ENCODE measurements at regions not wholly inside any gene's neighbourhood (a gene's known extent, or its start where the extent isn't known, plus 50 kb on each side); places are given as distances from the start of the nearest gene placed in this dataset.

DNA sequence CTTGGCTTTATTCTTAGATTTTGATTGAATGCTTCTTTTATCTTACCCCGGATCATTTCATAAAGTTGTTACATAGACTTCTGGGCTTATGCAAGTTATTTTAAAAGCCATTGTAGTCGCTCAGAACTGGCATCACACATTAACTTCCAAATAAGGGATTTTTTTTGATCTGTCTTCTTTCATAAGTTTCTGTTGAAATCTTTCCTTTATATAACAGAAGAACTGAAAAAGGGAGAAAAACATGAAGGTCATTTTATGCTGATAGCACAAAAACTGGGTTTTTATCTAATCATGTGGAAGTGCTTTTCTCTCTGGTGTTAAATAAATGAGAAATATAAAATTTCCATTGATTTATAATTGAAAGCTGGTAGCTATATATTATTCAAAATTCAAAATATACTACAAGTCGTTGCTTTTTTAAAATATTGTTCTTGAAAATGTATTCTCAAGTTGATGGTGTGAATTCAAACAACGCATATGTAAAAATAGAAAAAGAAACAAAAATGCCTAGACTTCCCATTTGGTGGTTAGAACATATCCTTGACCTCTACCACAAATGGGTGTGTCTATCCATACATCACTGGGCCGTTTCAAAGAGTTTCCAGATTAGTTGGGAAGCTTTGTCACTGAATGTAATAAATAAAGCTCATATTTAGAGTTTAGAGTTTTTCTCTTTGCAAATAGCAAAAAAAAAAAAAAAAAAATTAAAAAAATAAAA lies 258.3 kb upstream of the ZPLD1 start:
- H3K79me2 ChIP-seq (ENCODE audit: insufficient read depth, low read length), result no peaks in the 10 kb centered on the region
- no peak overlapping the region for H3K27ac ChIP-seq (ENCODE audit: low read length)
- H3K27me3 ChIP-seq (ENCODE audit: insufficient read depth, low read length, poor library complexity), result no peaks in the 10 kb centered on the region
- no peak for TF ChIP-seq EZH2 (IDR thresholded peaks at IDR 0.05; ENCODE audit: borderline replicate concordance, low read depth, low read length, severe bottlenecking)
- TF ChIP-seq, protein P1, sequence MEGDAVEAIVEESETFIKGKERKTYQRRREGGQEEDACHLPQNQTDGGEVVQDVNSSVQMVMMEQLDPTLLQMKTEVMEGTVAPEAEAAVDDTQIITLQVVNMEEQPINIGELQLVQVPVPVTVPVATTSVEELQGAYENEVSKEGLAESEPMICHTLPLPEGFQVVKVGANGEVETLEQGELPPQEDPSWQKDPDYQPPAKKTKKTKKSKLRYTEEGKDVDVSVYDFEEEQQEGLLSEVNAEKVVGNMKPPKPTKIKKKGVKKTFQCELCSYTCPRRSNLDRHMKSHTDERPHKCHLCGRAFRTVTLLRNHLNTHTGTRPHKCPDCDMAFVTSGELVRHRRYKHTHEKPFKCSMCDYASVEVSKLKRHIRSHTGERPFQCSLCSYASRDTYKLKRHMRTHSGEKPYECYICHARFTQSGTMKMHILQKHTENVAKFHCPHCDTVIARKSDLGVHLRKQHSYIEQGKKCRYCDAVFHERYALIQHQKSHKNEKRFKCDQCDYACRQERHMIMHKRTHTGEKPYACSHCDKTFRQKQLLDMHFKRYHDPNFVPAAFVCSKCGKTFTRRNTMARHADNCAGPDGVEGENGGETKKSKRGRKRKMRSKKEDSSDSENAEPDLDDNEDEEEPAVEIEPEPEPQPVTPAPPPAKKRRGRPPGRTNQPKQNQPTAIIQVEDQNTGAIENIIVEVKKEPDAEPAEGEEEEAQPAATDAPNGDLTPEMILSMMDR (IDR thresholded peaks at IDR 0.05; ENCODE audit: borderline replicate concordance, extremely low read depth, low read length, poor library complexity, severe bottlenecking), result no peak
- no peak for ATAC-seq (ENCODE audit: insufficient read depth, low read depth)
- no peaks in the 10 kb centered on the region for H4K20me1 ChIP-seq (ENCODE audit: insufficient read depth, low read length)
- H3K4me2 ChIP-seq (ENCODE audit: insufficient read depth, low read length), result no peak overlapping the region
- H3K9me3 ChIP-seq (ENCODE audit: insufficient read depth, low read length, severe bottlenecking), result no peaks in the 10 kb centered on the region
- H3K4me1 ChIP-seq (ENCODE audit: insufficient read depth, low read length), result no peaks in the 10 kb centered on the region
- H2AFZ ChIP-seq (ENCODE audit: low read depth, low read length), result no peak overlapping the region
- no peak for DNase-seq
- H3K9ac ChIP-seq (ENCODE audit: low read depth, low read length), result no peak overlapping the region
- no peaks in the 10 kb centered on the region for H3K36me3 ChIP-seq (ENCODE audit: insufficient read depth, low read length)
- H3K4me3 ChIP-seq (ENCODE audit: low read depth in 1 of 2, low read length in 2 of 2), result no peak overlapping the region

DNA sequence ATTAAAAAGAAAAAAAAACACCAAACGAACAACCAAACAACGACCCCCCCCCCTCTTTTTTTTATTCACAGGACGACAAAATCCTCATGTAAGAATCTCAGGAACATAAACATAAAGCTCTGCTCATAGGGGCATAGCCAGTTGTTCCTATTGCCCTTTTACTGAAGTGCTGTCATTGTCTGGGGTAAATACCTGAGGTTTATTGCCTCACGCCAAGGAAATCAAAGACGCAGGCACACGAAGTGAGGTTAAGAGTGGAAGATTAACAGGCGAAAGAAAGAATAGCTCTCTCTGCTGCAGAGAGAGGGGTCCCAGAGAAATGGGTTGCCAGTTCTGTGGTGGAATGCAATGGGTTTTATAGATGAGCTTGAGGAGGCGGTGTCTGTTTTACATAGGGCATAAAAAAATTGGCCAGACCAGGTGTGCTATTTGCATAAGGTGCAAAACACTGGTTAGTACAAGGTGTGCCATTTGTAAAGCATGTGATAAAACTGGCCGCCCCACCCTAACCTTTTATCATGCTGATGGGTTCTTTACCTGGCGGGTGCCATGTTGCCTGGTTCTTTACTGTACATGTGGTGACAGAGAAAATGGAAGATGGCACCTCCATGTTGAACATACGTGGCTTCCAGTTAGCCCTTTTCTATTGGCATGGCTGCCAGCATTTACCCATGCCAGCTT lies 257.6 kb upstream of the ZPLD1 start:
- H3K79me2 ChIP-seq (ENCODE audit: insufficient read depth, low read length), result no peaks in the 10 kb centered on the region
- DNase-seq (no peak), ATAC-seq (ENCODE audit: insufficient read depth, low read depth) (no peak)
- H3K4me3 ChIP-seq (ENCODE audit: low read depth in 1 of 2, low read length in 2 of 2), result no peak overlapping the region
- H4K20me1 ChIP-seq (ENCODE audit: insufficient read depth, low read length), result no peaks in the 10 kb centered on the region
- no peaks in the 10 kb centered on the region for H3K4me1 ChIP-seq (ENCODE audit: insufficient read depth, low read length)
- H3K27ac ChIP-seq (ENCODE audit: low read length), result no peak overlapping the region
- no peak overlapping the region for H3K4me2 ChIP-seq (ENCODE audit: insufficient read depth, low read length)
- H3K36me3 ChIP-seq (ENCODE audit: insufficient read depth, low read length), result no peaks in the 10 kb centered on the region
- no peak overlapping the region for H3K9ac ChIP-seq (ENCODE audit: low read depth, low read length)
- H3K9me3 ChIP-seq (ENCODE audit: insufficient read depth, low read length, severe bottlenecking), result no peaks in the 10 kb centered on the region
- no peak for TF ChIP-seq EZH2 (IDR thresholded peaks at IDR 0.05; ENCODE audit: borderline replicate concordance, low read depth, low read length, severe bottlenecking)
- TF ChIP-seq, protein P1 (IDR thresholded peaks at IDR 0.05; ENCODE audit: borderline replicate concordance, extremely low read depth, low read length, poor library complexity, severe bottlenecking), result no peak
- H3K27me3 ChIP-seq (ENCODE audit: insufficient read depth, low read length, poor library complexity), result no peaks in the 10 kb centered on the region
- no peak overlapping the region for H2AFZ ChIP-seq (ENCODE audit: low read depth, low read length)

DNA sequence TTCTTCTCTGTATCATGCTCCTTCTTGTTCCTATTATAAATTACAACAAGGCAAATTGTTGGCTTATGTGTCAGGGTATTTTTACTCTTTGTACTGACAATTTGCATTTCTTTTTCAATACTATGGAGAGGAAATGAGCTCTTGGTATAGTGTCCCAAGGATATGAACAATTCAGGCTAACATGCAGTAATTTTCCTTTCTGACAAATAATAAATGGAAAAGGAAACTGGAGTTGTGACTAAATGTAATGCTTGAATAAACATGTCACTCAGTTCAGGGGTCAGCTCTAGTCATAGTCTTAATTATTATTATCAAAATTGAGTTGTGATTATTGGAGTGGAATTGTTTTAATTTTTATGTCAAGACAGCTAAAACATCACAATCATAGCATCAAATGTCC lies 256.0 kb upstream of the ZPLD1 start:
- ATAC-seq (ENCODE audit: insufficient read depth, low read depth) (no peak), DNase-seq (no peak)
- Histone ChIP-seq H4K20me1 (ENCODE audit: insufficient read depth, low read length) (no peaks in the 10 kb centered on the region), H3K4me2 (ENCODE audit: insufficient read depth, low read length) (no peak overlapping the region), H3K27me3 (ENCODE audit: insufficient read depth, low read length, poor library complexity) (no peaks in the 10 kb centered on the region), H3K36me3 (ENCODE audit: insufficient read depth, low read length) (no peaks in the 10 kb centered on the region), H3K79me2 (ENCODE audit: insufficient read depth, low read length) (no peaks in the 10 kb centered on the region), H3K9me3 (ENCODE audit: insufficient read depth, low read length, severe bottlenecking) (no peaks in the 10 kb centered on the region), H3K9ac (ENCODE audit: low read depth, low read length) (no peak overlapping the region), H3K4me1 (ENCODE audit: insufficient read depth, low read length) (no peaks in the 10 kb centered on the region), H3K4me3 (ENCODE audit: low read depth in 1 of 2, low read length in 2 of 2) (no peak overlapping the region), H3K27ac (ENCODE audit: low read length) (no peak overlapping the region), H2AFZ (ENCODE audit: low read depth, low read length) (no peak overlapping the region)
- TF ChIP-seq EZH2 (IDR thresholded peaks at IDR 0.05; ENCODE audit: borderline replicate concordance, low read depth, low read length, severe bottlenecking), result no peak
- TF ChIP-seq, protein P1 (IDR thresholded peaks at IDR 0.05; ENCODE audit: borderline replicate concordance, extremely low read depth, low read length, poor library complexity, severe bottlenecking), result no peak

Measured in DND-41 (cell line).